GM18868 (cell line): ENCODE measurements at regions not wholly inside any gene's neighbourhood (a gene's known extent, or its start where the extent isn't known, plus 50 kb on each side); places are given as distances from the start of the nearest gene placed in this dataset.
"Not testable (repeated sequence)": the region's sequence is repeated elsewhere in the genome, so short reads cannot be mapped to it uniquely, and the experiment has no call there.

Experiments
- ATAC-seq: cut with Tn5 transposase; IDR thresholded peaks from one replicate; pipeline ENCODE4 v1.9.1; 2021; ENCODE audit warnings: mild to moderate bottlenecking, moderate library complexity; ENCODE audit not compliant: unreplicated experiment

DNA sequence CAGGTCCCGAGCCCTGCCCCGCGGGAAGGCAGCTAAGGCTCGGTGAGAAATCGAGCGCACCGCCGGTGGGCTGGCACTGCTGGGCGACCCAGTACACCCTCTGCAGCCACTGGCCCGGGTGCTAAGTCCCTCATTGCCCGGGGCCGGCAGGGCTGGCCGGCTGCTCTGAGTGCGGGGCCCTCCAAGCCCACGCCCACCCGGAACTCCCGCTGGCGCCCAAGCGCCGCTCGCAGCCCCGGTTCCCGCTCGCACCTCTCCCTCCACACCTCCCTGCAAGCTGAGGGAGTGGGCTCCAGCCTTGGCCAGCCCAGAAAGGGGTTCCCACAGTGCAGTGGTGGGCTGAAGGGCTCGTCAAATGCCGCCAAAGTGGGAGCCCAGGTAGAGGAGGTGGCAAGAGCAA, 63.2 kb upstream of the IER3 start:
- ATAC-seq, result not testable (repeated sequence)

DNA sequence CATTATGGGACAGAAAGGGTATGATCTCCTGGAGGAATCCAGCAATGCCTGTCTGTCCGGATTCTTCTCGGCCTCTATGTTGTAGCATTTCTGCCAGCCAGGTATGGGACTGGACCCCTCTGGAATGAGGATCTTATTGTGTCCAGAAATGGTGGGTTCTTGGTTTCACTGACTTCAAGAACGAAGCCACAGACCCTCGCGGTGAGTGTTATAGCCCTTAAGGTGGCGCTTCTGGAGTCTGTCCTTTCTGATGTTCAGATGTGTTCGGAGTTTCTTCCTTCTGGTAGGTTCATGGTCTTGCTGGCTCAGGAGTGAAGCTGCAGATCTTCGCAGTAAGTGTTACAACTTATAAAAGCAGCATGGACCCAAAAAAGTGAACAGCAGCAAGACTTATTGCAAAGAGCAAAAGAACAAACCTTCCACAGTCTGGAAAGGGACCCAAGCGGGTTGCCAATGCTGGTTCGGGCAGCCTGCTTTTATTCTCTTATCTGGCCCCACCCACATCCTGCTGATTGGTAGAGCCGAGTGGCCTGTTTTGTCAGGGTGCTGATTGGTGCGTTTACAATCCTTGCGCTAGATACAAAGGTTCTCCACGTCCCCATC, 62.3 kb upstream of the IER3 start:
- no peak for ATAC-seq

DNA sequence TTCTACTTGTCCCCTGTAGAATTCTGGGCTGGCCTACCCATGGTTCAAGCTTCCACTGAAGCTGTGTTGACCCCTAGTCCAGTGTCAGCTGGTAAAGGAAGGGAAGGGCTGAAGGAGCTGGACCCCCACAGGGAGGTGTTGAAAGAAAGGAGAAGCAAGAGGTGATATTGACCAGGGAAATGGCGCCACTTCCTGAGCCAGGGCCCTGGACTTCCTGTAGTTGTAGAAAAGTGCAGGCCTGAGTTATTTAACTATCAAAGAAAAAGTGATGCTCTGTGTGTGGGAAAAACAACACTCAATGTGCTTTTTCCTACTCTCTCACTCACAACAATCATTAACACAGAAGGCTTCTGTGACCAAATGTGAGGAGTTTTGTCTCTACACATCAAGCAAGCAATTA, 60.0 kb upstream of the IER3 start:
- ATAC-seq, result no peak

DNA sequence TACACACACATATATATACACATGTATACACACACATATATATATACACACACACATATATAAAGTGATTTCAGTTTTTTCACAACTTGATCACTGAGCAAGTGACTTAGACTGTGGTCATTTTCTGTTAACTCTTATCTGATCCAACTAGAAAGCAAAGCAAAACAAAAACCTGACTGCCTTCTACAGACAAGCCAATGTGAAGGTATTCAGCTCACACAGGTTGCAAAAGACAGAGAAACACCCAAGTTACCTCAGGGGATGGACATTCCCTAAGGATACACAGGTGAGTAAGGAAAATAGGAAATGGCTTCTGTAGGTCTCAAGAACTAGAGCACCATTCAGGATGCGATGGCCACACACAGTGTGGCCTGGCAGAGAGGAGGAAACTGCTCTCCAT, 58.4 kb upstream of the IER3 start:
- ATAC-seq, result no peak

DNA sequence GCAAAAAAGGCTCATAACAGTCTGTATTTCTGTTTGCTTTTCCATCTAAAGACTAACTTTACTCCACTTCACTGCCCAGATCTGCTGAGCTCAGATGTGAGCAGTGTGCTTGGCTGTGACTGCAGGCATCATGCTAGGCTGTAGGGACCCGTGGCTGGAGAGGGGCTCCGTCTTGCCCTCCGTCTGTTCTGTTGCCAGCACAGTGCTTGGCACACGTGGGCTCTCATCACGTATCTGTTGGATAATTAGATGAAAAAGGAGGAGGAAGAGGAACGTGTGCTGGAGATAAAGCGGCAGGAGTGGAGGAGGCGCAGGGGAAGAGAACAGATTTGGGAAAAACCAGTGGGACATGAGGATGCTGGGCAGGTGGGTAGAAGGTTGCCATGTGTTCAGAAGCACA, 57.6 kb upstream of the IER3 start:
- ATAC-seq, result no peak

DNA sequence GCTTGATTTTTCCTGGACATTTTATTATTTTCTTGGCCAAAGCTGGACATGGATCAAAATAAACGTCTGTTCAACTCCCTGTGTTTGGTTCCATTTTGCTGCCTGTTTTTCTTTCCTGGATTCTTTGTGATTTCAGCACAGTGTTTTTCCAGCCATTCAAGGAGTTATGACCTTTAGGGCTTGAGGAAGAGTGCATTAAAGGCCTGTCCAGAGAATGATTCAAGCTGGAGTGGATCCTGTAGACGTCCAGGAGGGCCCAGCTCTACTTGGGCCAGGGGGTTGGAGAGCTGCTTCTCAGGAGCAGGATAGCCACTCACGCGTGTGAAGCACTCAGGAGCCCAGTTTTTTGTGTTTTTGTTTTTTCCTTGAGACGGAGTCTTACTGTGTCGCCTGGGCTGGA, 56.5 kb upstream of the IER3 start:
- ATAC-seq, result no peak

DNA sequence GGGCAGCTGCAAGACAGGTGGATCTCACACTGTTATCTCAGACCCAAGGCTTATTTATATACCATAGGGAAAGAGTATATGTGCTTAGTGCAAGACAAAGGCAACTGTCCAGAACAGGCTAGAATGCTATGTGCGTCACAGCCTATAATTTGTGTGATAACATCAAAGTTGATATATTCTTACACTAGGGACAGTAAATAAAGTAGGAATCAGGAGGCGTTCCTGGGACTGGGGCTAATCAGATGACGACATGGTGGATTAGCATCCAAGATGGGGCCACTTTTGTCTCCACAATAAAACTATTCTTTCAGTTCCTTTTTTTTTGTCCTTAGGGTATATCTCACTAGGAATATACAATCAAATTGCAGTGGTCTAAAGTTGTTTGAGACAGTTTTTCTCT, 54.9 kb upstream of the IER3 start:
- ATAC-seq, result no peak

DNA sequence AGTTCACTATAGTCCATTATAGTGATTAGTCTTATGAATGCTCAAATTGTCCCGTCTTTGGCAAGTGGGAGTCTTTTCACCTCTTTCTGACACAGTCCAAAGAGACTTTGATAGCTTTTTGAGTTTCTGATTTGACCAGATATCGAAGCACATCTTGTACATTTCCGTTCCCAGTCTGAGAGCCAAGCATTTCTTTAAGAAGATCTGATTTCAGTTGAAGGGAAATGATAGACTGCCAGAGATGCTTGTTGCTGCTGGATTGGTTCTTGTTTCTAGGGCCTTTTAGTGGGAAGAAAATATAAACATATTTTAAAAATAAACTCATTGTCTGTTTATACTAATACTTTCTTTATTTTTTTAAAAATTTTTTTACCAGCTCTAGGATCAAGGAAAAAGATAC, 54.1 kb upstream of the IER3 start:
- ATAC-seq, result no peak

DNA sequence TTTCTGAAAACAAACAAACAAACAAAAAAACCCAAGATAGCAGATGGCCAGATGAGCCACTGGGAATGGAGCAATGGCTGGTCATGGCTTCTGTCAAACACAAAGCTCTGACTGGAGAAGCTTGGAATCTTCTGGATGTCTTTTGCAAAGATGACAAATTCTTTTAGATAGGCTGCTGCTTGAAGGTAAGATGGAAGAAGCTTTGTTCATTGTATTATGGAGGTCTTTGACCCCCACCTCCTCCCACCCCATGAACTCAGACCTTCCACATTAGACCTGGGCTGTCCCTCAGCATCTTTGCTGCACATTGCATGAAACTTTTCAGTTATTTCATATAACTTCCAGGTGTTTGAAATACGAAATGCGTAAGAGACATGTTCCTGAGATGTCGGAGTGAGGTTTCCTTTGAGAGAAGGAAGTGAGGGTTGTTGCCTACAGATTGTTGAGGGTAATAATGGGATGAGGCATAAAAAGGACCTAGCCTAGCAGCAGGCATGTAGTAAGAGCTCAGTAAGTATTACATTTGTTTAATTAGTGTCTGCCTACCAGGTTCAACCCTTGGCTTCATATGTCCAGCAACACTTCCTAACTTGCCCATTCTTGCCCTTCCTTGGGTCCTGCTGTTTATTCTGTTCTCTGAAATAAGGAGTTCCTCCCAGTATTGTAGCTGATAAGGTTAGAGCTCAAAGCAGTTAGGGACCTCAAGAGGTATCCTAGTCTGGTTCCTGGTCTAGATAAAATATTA, 51.4 kb upstream of the IER3 start:
- ATAC-seq, result no peak
